HG03025 (cell line): ENCODE measurements at regions not wholly inside any gene's neighbourhood (a gene's known extent, or its start where the extent isn't known, plus 50 kb on each side); places are given as distances from the start of the nearest gene placed in this dataset.
"Not testable (repeated sequence)": the region's sequence is repeated elsewhere in the genome, so short reads cannot be mapped to it uniquely, and the experiment has no call there.

Experiments
- ATAC-seq: cut with Tn5 transposase; IDR thresholded peaks from one replicate; pipeline ENCODE4 v1.9.1; 2021; ENCODE audit warnings: mild to moderate bottlenecking, moderate library complexity; ENCODE audit not compliant: unreplicated experiment, low FRiP score

DNA sequence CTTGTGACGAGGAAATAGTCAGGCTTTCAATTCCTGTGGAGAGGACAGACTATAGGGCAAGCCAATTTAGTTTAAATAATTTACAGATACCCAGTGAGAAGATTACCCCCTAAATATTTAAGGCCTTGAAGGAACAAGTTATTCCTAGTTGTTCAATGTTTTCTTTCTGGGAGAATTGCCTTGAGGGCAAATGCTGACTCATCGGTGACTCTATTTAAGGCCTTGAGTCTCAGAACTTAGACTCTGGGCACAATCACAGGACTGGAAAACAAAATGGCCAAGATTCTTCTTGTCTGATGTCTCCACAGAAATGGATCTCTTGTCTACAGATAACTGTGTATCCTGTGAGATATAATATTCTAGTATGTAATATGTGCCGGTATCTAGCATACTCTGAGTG, 467.1 kb downstream of the SUCLG1 start:
- ATAC-seq = no peak

DNA sequence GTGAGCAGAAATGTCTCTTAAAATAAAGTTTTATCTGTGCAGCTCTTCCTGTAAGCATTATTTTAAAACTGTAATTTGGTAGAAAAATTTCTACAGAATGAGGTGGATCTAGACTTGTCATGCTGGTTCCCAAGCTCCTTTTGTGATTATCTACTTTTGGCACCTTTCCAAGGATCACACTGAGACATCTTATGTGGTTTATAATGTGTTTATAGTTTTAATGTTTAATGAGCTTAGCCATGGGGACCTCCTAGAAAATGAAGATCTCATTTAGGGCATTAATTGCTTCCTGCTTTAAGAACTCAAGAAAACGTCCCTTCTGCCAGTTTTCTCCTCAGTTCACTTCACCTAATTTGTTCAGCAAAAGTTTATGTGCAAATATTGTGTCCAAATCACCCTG, 468.4 kb downstream of the SUCLG1 start:
- ATAC-seq = no peak

DNA sequence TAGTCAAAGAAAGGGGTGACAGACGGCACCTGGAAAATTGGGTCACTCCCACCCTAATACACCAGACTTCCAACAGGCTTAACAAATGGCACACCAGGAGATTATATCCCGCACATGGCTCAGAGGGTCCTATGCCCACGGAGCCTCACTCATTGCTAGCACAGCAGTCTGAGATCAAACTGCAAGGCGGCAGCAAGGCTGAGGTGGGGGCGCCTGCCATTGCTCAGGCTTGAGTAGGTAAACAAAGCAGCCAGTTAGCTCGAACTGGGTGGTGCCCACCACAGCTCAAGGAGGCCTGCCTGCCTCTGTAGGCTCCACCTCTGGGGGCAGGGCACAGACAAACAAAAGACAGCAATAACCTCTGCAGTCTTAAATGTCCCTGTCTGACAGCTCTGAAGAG, 482.5 kb downstream of the SUCLG1 start:
- ATAC-seq = not testable (repeated sequence)

DNA sequence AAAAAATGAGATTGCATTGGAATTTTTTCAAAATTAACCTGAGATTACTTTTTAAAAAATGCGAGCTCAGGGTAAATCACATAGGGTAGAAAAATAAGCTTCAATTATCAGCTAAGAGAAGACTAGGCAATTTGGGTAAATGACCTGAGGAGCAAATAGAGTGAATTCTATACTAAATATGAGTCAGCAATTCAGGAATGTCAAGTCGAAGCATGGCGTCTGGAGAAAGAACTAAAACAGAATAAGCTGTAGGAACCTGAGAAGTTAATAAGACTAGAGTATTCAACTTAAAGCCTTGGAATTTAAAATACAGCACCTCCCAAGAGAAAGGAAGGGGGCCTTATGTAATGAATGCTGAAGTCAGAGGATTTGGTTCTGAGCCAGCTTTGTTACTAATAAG, 487.0 kb downstream of the SUCLG1 start:
- ATAC-seq = no peak

DNA sequence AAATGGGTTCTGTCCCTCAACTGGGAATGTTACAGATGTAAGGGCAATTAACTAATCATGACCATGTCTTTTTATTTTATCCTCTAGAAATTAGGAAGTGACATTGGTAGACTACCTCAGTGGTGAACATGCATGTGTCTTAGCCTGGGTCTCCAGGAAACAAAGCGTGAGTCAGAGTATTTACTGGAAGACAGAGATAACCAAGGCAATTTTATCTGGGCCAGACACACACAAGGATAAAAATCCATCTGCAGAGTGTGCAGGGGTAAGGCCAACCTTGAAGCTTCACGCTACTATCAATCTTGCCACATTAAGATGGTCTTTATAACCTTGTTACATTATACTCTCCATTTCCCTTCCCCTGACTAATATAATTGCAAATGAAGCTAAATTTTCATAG, 487.5 kb downstream of the SUCLG1 start:
- no peak for ATAC-seq

DNA sequence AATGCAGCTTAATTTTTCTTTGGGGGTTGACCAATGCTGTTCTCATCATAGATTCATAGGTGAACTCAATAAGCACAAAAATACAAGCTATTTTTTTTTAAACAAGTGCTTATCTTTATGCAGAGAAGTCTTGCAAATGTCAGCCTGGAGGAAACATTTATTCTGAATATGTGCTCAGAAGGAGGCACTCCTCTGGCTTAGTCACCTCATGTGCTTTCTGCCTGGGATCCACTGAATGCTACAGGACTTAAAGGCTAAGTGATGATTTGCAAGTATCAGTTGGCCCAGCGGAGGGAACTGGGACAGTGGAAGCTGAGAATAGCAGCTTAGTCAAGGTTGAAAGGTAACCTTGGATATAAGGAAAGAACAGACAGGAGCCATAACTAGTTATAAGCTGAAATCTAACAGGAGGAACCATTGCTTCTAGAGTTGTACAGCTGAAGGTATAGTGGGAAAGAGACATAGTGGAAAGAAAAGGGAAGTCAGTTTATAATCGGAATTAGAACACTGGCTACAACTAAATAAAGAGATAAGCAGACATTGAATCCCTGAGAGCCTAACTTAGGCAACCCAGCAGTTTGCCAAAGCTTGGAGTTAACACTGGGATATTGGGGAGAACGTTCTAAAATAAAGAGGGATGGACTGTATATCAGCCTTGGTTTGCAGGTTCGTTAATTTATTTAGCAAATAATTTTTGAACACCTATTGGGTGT, 488.7 kb downstream of the SUCLG1 start:
- no peak for ATAC-seq

DNA sequence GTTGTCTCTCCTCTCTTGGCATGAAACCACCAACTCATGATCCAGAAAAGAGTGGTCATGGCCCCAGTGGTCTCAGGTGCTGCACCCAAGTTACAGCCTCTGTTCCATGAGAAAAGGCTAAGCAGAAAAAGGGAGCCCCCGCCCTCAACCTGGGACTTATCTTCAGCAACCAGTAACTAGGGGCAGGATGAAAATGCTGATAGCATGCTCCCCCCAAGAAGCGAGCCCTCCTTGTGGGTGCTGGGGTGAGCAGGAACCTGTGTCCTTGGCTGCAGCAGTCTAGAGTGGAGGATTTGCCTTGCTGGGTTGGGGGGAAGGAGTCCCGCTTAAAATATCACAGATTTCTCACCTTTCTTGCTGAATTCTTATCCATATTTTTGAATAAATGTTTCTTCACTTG, 490.0 kb downstream of the SUCLG1 start:
- no peak for ATAC-seq

DNA sequence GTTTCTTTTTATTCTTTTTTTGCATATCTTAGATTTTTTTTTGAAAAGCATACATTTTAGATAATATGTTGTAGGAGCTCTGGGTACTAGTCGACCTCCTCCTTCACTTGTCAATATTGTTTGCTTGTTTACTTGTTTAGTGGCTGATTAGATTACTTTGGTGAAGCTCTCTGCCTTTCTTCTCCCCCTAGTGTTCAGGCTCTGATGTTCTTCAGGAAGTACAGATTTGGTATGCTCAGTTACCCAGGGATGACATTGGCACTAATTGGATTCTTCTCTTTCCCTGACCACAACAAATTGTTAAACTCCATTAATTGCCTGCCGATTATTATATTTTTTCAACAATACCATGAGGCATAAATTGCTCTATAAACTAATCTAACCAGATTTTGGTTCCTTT, 491.2 kb downstream of the SUCLG1 start:
- no peak for ATAC-seq

DNA sequence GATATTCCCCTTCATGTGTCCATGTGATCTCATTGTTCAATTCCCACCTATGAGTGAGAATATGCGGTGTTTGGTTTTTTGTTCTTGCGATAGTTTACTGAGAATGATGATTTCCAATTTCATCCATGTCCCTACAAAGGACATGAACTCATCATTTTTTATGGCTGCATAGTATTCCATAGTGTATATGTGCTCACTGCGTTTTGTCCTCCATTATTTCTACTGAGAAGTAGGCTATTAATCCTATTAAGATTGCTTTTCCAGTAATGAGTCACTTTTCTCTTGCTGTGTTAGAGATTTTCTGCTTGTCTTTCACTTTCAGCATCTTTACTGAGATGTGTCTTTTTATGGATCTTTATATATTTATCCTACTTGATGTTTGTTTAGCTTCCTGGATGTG, 492.1 kb downstream of the SUCLG1 start:
- ATAC-seq = not testable (repeated sequence)

DNA sequence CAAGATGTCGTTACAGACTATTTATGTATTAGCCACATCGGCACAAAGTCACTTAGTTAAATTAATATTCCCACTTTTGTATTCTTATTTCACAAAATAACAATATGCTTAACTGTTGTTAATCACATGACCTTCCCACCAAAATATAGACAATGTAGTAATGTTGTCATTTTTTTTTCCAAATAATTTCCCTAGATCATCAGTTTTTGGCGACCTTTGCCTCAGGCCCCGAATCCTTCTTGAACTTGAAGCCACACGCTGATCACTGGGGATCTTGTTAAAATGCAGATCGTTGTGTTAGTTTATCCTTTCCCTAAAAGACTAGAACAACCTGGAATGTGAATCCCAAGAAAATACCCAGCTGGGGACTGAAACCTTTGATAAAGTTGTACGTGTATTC, 497.6 kb downstream of the SUCLG1 start:
- ATAC-seq = no peak

DNA sequence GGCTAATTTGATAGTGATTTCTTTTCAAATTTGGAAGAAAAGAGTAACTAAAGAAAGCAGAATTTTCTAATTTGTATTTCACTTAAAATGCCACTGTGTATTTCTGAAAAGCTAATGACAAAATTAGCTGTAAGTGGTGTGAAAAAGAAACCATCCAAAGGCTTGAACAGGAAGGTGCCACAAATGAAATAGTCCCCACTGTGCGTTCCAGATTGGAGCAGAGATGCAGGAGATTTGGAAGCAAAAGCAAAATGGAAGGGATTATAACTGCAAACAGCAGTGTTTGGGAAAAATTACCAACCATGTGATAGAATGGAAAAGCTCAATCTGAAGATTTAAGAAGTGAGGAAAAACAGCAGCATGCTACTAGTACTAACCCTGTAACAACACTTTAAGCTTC, 498.7 kb downstream of the SUCLG1 start:
- ATAC-seq = no peak

DNA sequence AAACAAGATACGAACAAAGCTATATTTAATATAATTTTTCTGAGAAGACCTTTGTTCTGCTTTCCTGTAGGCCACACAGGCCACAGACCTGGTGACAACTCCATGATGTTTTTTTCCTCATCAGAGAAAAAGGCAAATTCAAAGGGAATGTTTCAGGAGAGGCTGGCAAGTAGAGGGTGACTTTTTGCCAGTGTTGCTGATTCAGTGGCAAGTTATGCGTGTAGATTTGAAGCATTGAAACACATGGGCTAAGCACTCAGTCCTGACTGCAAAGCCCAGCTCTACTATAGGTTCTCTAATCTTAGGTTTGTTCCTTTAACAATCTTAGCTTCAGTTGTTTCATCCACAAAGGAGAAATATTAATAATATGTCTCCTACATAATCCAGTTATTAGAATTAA, 499.8 kb downstream of the SUCLG1 start:
- ATAC-seq = no peak

DNA sequence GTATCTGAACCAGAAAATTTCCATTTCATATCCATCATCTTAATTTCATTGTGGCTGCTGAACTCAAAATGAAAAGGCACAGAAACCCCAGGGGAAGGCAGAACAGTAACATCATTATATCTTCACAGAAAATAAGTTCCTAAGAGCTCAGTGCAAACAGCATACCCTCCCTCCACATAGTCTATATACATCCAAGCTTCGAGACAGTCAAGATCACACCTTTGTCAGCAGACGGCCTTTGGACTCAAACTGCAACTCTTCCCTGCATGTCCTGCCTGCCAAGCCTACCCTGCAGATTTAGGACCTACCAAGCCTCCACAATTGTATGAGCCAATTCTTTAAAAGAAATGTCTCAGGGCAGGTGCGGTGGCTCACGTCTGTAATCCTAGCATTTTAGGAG, 502.1 kb downstream of the SUCLG1 start:
- no peak for ATAC-seq

DNA sequence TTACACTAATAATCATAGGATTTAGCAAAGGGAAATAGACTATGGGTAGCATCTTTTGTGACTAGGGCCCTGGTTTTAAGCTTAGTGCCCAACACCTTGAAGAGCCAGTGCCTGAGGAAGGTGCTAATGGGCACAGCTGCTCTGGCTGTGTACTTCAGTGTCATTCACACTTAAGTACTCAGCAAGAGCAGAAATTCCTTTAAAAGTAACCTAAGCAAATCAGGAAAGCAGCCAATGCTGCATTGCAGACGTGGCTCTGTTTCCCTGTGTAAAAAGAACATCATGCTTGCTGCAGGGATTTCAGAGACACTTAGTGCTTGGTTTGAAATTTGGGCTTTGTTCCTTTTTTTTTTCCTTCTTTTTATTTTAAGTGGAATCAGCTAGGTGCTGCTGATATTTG, 505.4 kb downstream of the SUCLG1 start:
- no peak for ATAC-seq

DNA sequence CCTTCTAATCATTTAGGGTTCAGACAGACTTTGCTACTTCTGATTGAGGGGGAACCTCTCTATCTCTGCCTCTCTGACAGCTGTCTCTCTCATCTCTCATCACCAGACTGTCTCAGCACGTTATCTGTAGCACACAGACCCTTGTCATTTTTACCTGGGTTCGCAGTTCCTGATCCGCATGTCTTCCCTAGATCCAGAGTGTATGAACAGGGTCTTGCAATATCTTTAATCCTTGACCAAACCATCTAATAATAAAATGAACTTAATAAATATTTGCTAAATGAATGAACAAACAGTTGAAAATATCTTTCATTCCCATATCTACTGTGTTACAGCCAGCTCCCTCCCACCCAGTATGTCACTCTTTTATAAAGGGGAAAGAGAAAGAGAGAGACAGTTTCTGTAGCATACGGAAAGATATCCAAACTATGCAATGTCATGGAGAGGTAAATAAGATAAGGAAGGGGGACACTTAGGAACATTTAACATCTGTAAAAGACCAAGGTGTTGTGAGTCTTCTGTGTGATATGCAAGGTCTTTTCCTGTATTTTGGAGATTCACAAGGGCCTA, 507.6 kb downstream of the SUCLG1 start:
- ATAC-seq = no peak

DNA sequence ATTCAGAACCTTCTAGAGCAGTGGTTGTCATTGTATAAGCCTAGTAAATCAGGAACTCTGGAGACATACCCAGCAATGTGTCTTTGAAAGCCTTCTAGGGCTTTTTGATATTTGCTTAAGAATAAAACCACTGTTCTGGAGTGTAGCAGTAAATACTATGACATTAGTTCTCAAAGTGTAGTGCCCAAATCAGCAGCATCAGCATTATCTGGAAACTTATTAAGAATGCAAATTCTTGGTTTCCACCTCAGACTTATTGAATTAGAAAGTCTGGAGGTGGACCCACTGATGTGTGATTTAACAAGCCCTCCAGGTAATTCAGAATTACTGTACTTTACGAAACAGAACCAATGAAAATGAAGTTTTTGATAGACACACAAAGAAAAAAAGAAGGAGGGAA, 509.7 kb downstream of the SUCLG1 start:
- no peak for ATAC-seq

DNA sequence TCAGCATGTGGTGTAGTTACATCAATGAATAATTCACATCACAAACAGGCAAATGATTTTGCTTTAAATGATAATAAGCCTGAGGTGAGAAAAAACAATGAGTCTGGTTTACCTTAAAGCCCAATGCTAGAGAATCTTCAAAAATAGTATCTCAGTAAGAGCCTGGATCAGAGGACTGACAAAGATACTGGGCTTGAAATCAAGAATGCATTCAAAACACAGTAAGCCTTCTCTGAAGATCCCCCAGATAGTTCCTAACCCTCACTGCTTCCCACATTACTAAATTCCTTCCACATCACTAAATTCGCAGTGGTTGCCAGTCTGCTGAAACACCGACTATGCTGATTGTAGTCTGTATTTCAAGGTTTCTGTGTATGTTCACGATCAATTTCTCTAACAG, 514.9 kb downstream of the SUCLG1 start:
- ATAC-seq = no peak

DNA sequence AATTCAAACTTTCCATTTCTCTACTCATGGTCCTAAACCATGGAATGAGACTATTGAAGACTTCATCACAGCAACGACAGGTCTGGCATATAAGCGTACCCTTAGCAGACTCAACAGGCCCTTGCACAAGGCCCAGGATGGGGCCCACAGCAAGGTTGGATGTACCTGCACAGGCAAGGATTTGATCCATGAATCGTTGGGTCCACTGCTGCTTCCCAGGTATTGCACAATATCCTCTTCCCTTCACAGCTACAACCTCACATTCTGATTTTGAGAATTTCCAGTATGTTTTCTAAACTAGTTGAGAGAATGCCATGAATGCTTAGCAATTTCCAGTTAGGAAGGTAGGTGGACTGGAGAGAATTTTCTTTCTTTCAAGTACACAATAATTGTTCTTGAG, 515.8 kb downstream of the SUCLG1 start:
- no peak for ATAC-seq

DNA sequence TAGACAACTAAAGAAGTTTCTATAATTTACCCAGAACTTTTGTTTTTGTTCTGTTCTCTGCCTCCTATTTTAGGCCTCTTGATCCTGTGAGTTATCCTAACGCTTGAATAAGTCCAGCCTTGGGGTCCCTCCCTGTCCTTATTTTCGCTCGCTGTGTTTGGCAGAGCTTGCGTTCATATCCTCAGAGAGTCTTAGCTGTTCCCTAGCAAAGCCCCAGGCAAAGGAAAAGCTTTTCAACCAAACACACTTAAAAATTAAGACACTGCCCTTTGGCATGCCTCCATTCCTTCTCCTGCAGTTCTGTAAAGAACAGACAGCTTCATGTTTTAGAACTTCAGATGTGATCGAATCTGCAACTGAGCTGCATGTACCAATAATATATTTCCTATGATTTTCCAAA, 517.2 kb downstream of the SUCLG1 start:
- no peak for ATAC-seq

DNA sequence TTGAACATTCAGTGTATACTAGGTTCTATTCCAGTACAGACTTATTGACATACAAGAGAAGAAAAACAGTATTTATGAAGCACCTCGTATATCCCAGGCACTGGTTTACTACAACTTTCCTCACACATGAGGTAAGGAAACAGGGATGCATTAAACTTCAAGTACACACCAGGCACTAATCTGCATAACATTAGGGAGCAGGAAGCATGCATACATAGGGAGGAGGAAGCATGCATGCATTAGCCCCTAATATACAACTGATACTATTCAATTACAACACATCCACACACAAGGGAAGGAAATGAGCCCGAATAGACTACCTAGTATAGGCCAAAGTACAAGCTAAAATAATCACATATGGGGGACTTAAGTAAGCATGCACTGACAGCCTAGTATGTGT, 525.3 kb downstream of the SUCLG1 start:
- ATAC-seq = no peak

DNA sequence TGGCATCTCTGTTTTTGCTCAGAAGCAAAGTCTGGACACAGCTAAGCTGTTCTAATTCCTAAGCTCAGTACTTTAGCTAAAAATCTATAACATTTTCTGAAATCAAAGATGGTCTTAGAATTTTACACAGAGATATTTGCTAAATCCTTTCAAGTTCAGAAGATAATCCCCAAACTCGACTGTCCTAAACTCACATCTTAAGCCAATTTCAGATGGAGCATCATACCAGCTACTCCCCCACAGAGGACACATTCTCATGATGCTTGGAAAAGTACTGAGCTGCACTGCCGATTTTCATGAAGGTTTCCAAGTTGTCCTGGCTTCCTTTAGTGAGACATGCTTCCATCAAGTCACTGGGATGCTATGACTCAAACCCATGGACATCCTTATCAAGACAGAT, 535.5 kb downstream of the SUCLG1 start:
- no peak for ATAC-seq

DNA sequence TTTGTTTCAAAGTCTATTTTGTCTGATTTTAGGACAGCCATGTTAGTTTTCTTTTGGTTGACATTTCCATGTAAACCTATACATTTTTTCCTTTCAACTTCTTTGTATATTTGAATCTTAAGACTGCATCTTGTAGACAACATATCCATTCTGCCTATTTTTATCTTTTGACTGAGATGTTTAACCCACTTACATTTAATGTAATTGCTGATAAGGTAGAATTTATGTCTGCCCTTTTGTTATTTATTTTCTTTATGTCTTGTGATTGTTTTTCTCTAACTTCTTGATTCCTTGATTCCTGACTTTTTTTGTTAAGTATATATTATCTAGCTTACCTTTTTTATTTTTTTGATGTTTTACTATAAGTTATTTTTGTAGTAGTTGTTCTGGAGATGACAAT, 542.5 kb downstream of the SUCLG1 start:
- no peak for ATAC-seq

DNA sequence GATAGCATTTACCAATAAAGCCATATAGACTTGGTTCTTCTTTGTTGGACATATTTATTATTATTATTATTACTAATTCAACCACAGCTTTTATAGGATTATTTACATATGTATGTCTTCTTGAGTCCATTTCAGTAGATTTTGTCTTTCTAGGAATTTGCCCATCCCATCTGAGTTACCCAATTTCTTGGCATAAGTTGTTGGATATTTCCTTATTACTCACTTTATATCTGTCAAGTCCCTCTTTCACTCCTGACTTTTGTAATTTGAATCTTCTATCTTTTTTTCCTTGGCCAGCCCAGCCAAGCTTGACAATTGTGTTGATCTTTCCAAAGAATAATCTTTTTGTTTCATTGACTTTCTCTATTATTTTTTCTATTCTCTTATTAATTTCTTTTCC, 543.7 kb downstream of the SUCLG1 start:
- ATAC-seq = no peak
